MCF 10A (cell line): ENCODE measurements at regions not wholly inside any gene's neighbourhood (a gene's known extent, or its start where the extent isn't known, plus 50 kb on each side); places are given as distances from the start of the nearest gene placed in this dataset.

Source experiments
- BruUV-seq: library from RNA; stranded (reverse); fragments of 400-500 nt; replicated peaks from 2 replicates; lab custom pipeline; 2021; lab: Mats Ljungman, UMichigan
- CTCF ChIA-PET: fragments of 300-600 bp; sonication (Branson Sonifier 250); formaldehyde crosslinking; extraction: SDS; loops from one replicate; lab custom pipeline; 2021; ENCODE audit warnings: antibody characterized with exemption, inconsistent platforms; lab: Yijun Ruan, JAX
- POLR2A ChIA-PET: fragments of 300-600, 350-650 bp; sonication (Branson Sonifier 250); formaldehyde crosslinking; extraction: SDS; loops from one replicate; lab custom pipeline; 2020; ENCODE audit warnings: antibody characterized with exemption, inconsistent platforms; lab: Yijun Ruan, JAX
- DNase-seq: peaks from one replicate; pipeline ENCODE4 v3.0.0-alpha.2; 2018; ENCODE audit not compliant: unreplicated experiment
- H3K27ac Mint-ChIP-seq: one replicate; pipeline ENCODE4 v1.8.0; 2022; ENCODE audit warnings: mild to moderate bottlenecking, low read depth, mixed read lengths; ENCODE audit not compliant: unreplicated experiment
- H3K27me3 Mint-ChIP-seq: one replicate; pipeline ENCODE4 v1.8.0; 2022; ENCODE audit warnings: mixed read lengths; ENCODE audit not compliant: insufficient read depth, unreplicated experiment
- H3K36me3 Mint-ChIP-seq: one replicate; pipeline ENCODE4 v1.8.0; 2022; ENCODE audit warnings: mild to moderate bottlenecking, moderate library complexity, mixed read lengths; ENCODE audit not compliant: insufficient read depth, unreplicated experiment
- H3K4me1 Mint-ChIP-seq: one replicate; pipeline ENCODE4 v1.8.0; 2022; ENCODE audit warnings: mixed read lengths; ENCODE audit not compliant: insufficient read depth, unreplicated experiment
- H3K4me3 Mint-ChIP-seq: one replicate; pipeline ENCODE4 v1.8.0; 2022; ENCODE audit warnings: mild to moderate bottlenecking, moderate library complexity, mixed read lengths; ENCODE audit not compliant: unreplicated experiment
- H3K9me3 Mint-ChIP-seq: one replicate; pipeline ENCODE4 v1.8.0; 2022; ENCODE audit warnings: mixed read lengths; ENCODE audit not compliant: unreplicated experiment
- CTCF ChIP-seq: fragments of 200-600 bp; IDR thresholded peaks from one replicate; pipeline ENCODE4 v1.8.0; 2022; ENCODE audit warnings: antibody characterized with exemption, mild to moderate bottlenecking; ENCODE audit not compliant: unreplicated experiment
- intact Hi-C: fragments of 100-400 bp; cut with micrococcal nuclease; formaldehyde crosslinking; loops from 2 replicates; pipeline ENCODE4 v1.14.1; 2022

GRCh38 chr5:143645356-143645755 lies 166.6 kb upstream of the HMHB1 start:
- no TSS peak for BruUV-seq
- intact Hi-C loops, result no loop called here
- TF ChIP-seq CTCF, result no peak
- no peaks in the 10 kb centered on the region for H3K4me1 Mint-ChIP-seq
- DNase-seq, result no peak
- H3K9me3 Mint-ChIP-seq, result no peaks in the 10 kb centered on the region
- no peak overlapping the region for H3K27ac Mint-ChIP-seq
- H3K4me3 Mint-ChIP-seq, result no peak overlapping the region
- no peaks in the 10 kb centered on the region for H3K36me3 Mint-ChIP-seq
- ChIA-PET CTCF (no interaction called here), POLR2A (no interaction called here)
- no peaks in the 10 kb centered on the region for H3K27me3 Mint-ChIP-seq

- no peak for DNase-seq
- ChIA-PET POLR2A (no interaction called here), CTCF (no interaction called here)
- no TSS peak for BruUV-seq
- intact Hi-C loops, result no loop called here
- Mint-ChIP-seq H3K27ac (no peak overlapping the region), H3K36me3 (no peaks in the 10 kb centered on the region), H3K9me3 (no peaks in the 10 kb centered on the region), H3K27me3 (no peaks in the 10 kb centered on the region), H3K4me3 (no peak overlapping the region), H3K4me1 (no peaks in the 10 kb centered on the region)
- TF ChIP-seq CTCF, result no peak
Observed at GRCh38 chr5:143644727-143645126, 167.2 kb upstream of the HMHB1 start.

- no peak overlapping the region for H3K4me3 Mint-ChIP-seq
- DNase-seq, result no peak
- CTCF ChIA-PET, result no interaction called here
- POLR2A ChIA-PET, result no interaction called here
- intact Hi-C loops, result no loop called here
- H3K36me3 Mint-ChIP-seq, result no peaks in the 10 kb centered on the region
- no peaks in the 10 kb centered on the region for H3K27me3 Mint-ChIP-seq
- BruUV-seq, result no TSS peak
- no peak overlapping the region for H3K27ac Mint-ChIP-seq
- H3K9me3 Mint-ChIP-seq, result no peaks in the 10 kb centered on the region
- H3K4me1 Mint-ChIP-seq, result no peaks in the 10 kb centered on the region
- no peak for TF ChIP-seq CTCF
Observed at GRCh38 chr5:143642791-143643190, 169.2 kb upstream of the HMHB1 start.

GRCh38 chr5:143641549-143642355 lies 170.2 kb upstream of the HMHB1 start:
- intact Hi-C loops, result no loop called here
- no peak for DNase-seq
- Mint-ChIP-seq H3K4me1 (no peaks in the 10 kb centered on the region), H3K27ac (no peak overlapping the region), H3K9me3 (no peaks in the 10 kb centered on the region), H3K4me3 (no peak overlapping the region), H3K36me3 (no peaks in the 10 kb centered on the region), H3K27me3 (no peaks in the 10 kb centered on the region)
- ChIA-PET CTCF (no interaction called here), POLR2A (interaction anchor here (0.5 to 0.7 kb wide), 2 partner anchors 732 to 1816 kb away, joined by 3 read pairs; no protein-coding TSS in a partner anchor)
- no peak for TF ChIP-seq CTCF
- no TSS peak for BruUV-seq
